Tibial nerve (tissue), 3 donors: ENCODE measurements at regions not wholly inside any gene's neighbourhood (a gene's known extent, or its start where the extent isn't known, plus 50 kb on each side); places are given as distances from the start of the nearest gene placed in this dataset.

Source experiments
- POLR2A ChIP-seq, 2 donors: fragments of 450-650 bp; IDR thresholded peaks; one replicate each; pipeline ENCODE4 v1.6.1; 2017; ENCODE audit warnings: antibody characterized with exemption in 2 of 2, mild to moderate bottlenecking in 2 of 2, moderate library complexity in 2 of 2
- TF ChIP-seq, protein P1 (sequence below), 5 experiments: fragments of 200-600 bp in 3 of 5; fragments of 450-650 bp in 2 of 5; sonication (generic) in 3 of 5; IDR thresholded peaks; one replicate each; pipeline ENCODE4 v1.5.1; 2016 to 2019; ENCODE audit warnings: antibody characterized with exemption in 5 of 5, mild to moderate bottlenecking in 3 of 5, moderate library complexity in 2 of 5

DNA sequence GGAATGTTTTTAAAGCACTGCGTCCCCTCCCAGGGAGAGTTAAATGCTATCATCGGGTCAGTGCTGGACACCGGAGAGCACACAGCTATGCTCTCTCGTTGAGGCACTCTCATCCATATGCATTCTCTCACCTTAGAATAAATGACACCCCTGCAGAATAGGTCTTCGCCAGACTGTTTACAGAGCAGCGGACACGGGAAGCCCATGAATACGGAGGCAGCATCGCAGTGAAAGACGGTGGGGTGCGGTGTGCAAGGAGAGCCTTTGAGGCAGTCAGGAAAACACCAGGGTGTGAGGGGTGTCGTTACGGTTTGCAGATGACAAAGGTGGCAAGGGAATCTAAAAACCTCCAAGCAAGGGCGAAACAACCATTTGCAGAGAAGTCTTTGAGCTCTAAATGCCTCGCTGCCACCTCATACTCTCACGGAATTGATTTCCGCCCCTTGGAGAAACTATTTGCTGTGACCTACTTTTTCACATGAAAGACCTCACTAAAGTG is 169.2 kb upstream of the FHL2 start:
- TF ChIP-seq, protein P1, sequence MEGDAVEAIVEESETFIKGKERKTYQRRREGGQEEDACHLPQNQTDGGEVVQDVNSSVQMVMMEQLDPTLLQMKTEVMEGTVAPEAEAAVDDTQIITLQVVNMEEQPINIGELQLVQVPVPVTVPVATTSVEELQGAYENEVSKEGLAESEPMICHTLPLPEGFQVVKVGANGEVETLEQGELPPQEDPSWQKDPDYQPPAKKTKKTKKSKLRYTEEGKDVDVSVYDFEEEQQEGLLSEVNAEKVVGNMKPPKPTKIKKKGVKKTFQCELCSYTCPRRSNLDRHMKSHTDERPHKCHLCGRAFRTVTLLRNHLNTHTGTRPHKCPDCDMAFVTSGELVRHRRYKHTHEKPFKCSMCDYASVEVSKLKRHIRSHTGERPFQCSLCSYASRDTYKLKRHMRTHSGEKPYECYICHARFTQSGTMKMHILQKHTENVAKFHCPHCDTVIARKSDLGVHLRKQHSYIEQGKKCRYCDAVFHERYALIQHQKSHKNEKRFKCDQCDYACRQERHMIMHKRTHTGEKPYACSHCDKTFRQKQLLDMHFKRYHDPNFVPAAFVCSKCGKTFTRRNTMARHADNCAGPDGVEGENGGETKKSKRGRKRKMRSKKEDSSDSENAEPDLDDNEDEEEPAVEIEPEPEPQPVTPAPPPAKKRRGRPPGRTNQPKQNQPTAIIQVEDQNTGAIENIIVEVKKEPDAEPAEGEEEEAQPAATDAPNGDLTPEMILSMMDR (IDR thresholded peaks at IDR 0.05), result no peak
- no peak for TF ChIP-seq POLR2A (IDR thresholded peaks at IDR 0.05)
